Gastrocnemius medialis (tissue), 4 donors: ENCODE measurements at regions not wholly inside any gene's neighbourhood (a gene's known extent, or its start where the extent isn't known, plus 50 kb on each side); places are given as distances from the start of the nearest gene placed in this dataset.

Experiments
- POLR2A ChIP-seq, 2 donors: fragments of 450-650 bp; IDR thresholded peaks; one replicate each; pipeline ENCODE4 v1.6.1; 2017; ENCODE audit warnings: antibody characterized with exemption in 2 of 2, mild to moderate bottlenecking in 2 of 2, moderate library complexity in 2 of 2
- TF ChIP-seq, protein P1 (sequence below), 5 experiments: fragments of 450-650 bp in 3 of 5; fragments of 200-600 bp in 2 of 5; sonication (generic) in 2 of 5; IDR thresholded peaks in 4 of 5; conservative IDR thresholded peaks in 1 of 5; 1 replicate in 4 of 5; 2 replicates in 1 of 5; pipeline ENCODE4 v1.5.1; 2016 to 2019; ENCODE audit warnings: antibody characterized with exemption in 5 of 5, mild to moderate bottlenecking in 3 of 5, moderate library complexity in 3 of 5

DNA sequence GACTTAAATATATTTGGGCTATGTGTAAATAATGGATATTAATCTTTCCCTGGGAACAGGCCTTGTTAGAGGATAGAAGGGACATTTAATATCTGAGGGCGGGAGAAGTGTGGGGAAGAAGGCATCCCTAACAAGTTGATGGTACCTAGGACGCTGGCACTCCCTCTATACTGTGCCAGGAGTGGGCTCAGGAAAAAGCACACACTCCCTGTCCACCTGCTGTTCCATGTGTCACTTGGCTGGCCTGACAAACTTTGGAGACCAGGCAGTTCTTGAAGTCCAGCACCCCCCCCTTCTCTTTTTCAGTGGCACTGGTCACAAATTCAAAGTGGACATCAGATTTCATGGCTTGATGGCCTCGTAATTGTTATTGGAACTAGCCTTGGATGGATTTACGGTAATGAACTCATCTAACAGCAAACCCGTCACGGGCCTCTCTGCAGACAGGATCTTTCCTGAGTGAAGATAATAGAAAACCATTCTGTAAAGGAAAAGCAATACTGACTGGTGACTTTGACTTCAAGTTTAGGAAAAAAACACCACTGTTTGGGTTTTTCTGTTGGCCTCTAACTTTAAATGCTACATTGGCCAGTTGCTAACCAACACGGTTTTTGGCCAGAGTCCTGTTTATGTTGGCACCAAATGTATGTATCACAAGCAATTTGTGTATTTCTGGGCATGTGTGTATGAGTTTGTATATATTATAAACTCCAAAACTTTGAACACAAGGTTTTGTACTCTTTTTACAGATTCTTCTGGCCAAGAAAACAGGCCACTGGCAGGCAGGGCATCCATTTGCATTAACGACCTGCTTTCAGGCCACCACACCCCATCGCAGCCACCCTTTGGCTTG lies 552.6 kb downstream of the CCDC171 start:
- TF ChIP-seq, protein P1, sequence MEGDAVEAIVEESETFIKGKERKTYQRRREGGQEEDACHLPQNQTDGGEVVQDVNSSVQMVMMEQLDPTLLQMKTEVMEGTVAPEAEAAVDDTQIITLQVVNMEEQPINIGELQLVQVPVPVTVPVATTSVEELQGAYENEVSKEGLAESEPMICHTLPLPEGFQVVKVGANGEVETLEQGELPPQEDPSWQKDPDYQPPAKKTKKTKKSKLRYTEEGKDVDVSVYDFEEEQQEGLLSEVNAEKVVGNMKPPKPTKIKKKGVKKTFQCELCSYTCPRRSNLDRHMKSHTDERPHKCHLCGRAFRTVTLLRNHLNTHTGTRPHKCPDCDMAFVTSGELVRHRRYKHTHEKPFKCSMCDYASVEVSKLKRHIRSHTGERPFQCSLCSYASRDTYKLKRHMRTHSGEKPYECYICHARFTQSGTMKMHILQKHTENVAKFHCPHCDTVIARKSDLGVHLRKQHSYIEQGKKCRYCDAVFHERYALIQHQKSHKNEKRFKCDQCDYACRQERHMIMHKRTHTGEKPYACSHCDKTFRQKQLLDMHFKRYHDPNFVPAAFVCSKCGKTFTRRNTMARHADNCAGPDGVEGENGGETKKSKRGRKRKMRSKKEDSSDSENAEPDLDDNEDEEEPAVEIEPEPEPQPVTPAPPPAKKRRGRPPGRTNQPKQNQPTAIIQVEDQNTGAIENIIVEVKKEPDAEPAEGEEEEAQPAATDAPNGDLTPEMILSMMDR (IDR thresholded peaks at IDR 0.05 in 4 of 5, conservative IDR thresholded peaks at IDR 0.05 in 1 of 5): no peak
- no peak for TF ChIP-seq POLR2A (IDR thresholded peaks at IDR 0.05)
